ENCODE measurements at regions not wholly inside any gene's neighbourhood (a gene's known extent, or its start where the extent isn't known, plus 50 kb on each side); places are given as distances from the start of the nearest gene placed in this dataset.

DNA sequence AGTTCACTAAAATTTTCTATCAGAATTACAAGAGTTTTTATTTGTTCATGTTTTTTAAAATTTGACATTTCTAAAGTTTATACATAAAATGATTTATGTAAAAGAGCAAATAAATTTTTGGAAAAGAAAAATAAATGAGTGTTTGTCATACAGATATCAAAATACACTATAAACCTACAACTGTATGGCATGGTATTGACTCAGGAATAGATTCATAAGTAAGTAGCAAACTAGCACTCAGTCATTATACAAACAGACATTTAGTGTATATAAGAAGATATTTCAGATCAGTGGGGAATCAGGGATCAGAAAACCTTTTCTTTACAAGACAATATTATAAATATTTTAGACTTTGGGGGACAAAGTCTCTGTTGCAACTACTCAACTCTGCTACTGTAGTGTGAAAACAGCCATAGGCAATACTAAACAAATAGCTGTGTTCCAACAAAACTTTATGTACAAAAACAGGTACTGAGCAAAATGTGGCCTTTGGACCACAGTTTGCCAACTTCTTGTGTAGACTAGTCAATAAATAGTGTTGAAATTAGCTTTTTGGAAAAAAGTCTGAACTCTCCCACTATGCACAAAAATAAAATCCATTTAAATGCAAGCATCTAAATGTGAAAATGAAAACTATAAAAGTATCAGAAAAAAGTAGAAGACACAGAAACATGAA, 508.8 kb upstream of the CAMK1G start:
- TF ChIP-seq, protein P1, sequence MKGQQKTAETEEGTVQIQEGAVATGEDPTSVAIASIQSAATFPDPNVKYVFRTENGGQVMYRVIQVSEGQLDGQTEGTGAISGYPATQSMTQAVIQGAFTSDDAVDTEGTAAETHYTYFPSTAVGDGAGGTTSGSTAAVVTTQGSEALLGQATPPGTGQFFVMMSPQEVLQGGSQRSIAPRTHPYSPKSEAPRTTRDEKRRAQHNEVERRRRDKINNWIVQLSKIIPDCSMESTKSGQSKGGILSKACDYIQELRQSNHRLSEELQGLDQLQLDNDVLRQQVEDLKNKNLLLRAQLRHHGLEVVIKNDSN (IDR thresholded peaks at IDR 0.05) = no peak
- TF ChIP-seq EP300 (IDR thresholded peaks at IDR 0.05; ENCODE audit: borderline replicate concordance) = no peak
- TF ChIP-seq CEBPB (IDR thresholded peaks at IDR 0.05) = no peak
- TF ChIP-seq CREB1 (IDR thresholded peaks at IDR 0.05; ENCODE audit: low read depth) = no peak
- TF ChIP-seq MAX (IDR thresholded peaks at IDR 0.05) = no peak
- no peak for TF ChIP-seq TEAD4 (IDR thresholded peaks at IDR 0.05)
- TF ChIP-seq TCF12 (IDR thresholded peaks at IDR 0.05; ENCODE audit: low read depth) = no peak
- TF ChIP-seq, protein P2, sequence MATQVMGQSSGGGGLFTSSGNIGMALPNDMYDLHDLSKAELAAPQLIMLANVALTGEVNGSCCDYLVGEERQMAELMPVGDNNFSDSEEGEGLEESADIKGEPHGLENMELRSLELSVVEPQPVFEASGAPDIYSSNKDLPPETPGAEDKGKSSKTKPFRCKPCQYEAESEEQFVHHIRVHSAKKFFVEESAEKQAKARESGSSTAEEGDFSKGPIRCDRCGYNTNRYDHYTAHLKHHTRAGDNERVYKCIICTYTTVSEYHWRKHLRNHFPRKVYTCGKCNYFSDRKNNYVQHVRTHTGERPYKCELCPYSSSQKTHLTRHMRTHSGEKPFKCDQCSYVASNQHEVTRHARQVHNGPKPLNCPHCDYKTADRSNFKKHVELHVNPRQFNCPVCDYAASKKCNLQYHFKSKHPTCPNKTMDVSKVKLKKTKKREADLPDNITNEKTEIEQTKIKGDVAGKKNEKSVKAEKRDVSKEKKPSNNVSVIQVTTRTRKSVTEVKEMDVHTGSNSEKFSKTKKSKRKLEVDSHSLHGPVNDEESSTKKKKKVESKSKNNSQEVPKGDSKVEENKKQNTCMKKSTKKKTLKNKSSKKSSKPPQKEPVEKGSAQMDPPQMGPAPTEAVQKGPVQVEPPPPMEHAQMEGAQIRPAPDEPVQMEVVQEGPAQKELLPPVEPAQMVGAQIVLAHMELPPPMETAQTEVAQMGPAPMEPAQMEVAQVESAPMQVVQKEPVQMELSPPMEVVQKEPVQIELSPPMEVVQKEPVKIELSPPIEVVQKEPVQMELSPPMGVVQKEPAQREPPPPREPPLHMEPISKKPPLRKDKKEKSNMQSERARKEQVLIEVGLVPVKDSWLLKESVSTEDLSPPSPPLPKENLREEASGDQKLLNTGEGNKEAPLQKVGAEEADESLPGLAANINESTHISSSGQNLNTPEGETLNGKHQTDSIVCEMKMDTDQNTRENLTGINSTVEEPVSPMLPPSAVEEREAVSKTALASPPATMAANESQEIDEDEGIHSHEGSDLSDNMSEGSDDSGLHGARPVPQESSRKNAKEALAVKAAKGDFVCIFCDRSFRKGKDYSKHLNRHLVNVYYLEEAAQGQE (IDR thresholded peaks at IDR 0.05; ENCODE audit: low read depth) = no peak
- no peak for TF ChIP-seq YY1 (IDR thresholded peaks at IDR 0.05; ENCODE audit: low read depth)
- no peak for TF ChIP-seq TAF1 (IDR thresholded peaks at IDR 0.05; ENCODE audit: low read depth)
- TF ChIP-seq NFIC (IDR thresholded peaks at IDR 0.05) = no peak
- no peak for TF ChIP-seq FOXM1 (IDR thresholded peaks at IDR 0.05; ENCODE audit: borderline replicate concordance, low read depth)

Measured in Ishikawa (cell line).